GM18909 (cell line): ENCODE measurements at regions not wholly inside any gene's neighbourhood (a gene's known extent, or its start where the extent isn't known, plus 50 kb on each side); places are given as distances from the start of the nearest gene placed in this dataset.
"Not testable (repeated sequence)": the region's sequence is repeated elsewhere in the genome, so short reads cannot be mapped to it uniquely, and the experiment has no call there.

Experiments used
- ATAC-seq: cut with Tn5 transposase; IDR thresholded peaks from one replicate; pipeline ENCODE4 v1.9.1; 2021; ENCODE audit warnings: mild to moderate bottlenecking; ENCODE audit not compliant: unreplicated experiment, poor library complexity

DNA sequence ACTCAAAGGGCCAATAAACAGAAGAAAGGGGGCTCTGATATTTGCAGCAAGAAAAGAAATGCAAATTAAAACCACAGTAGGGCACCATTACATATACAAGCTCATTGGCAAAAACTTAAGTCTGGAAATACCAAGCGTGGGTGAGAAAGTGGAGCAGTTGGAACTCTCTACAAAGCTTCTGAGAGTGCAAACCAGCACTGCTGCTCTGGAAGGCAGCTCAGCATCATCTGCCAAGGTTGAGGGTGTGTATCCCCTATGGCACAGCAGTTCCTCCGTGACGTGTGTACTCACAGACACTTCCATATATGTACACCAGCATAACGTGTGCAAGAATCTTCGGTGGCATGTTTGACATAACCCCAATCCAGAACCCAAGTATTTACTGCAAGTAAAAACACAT, 271.0 kb upstream of the ATP10A start:
- no peak for ATAC-seq

DNA sequence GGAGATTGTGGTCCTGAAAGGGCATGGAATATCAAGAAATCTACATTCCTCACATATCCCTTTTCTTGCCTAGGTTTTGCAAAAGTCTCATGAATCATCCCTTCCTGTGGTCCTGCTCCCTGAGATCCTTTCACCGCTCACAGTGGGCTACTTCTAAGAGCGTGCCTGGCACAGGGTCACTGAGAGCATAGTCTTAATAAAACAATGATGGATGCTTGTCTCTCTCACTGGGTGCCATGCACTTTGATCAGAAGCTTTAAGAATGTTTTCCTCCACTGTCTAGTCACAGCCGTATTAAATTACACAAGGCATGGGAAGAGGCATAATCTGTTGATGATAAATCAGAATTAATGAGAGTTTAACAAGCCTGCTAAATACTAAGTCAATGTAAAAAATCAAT, 269.7 kb upstream of the ATP10A start:
- no peak for ATAC-seq

DNA sequence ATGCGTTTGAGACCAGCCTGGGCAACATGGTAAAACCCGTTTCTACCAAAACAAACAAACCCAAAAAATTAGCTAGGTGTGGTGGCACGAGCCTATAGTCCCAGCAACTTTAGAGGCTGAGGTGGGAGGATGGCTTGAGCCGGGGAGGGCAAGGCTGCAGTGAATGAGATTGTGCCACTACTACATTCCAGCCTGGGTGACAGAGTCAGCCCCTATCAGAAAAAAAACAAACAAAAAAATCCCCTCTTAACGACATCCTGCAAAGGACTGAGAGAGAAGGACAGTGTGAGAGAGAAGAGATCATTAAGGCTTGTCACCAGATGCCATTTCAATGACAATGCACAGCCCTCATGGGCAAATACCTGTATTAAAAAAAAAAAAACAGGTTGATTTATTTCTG, 266.7 kb upstream of the ATP10A start:
- no peak for ATAC-seq

DNA sequence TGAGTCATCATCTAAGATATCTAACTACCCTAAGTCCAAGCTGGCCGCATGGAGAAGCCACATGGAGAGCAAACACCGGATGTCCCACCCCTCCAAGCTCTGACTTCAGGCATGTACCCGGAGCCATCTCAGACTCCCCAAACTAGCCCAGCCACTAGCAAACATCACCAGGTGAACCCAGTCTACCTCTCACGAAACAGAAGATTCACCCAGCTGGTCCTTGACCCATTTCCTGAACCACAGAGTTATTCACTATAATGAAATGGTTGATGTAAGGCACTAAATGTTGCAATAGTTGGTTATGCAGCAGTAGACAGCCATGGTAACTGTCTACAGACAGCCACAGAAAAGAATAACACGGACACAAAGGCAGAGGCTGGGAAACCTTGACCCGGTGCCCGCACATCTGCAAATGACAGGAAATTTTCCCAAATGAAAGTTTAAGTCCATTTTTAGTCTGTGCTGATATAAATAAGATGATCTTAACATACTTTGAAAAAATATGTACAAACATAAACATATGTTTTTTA, 265.5 kb upstream of the ATP10A start:
- no peak for ATAC-seq

DNA sequence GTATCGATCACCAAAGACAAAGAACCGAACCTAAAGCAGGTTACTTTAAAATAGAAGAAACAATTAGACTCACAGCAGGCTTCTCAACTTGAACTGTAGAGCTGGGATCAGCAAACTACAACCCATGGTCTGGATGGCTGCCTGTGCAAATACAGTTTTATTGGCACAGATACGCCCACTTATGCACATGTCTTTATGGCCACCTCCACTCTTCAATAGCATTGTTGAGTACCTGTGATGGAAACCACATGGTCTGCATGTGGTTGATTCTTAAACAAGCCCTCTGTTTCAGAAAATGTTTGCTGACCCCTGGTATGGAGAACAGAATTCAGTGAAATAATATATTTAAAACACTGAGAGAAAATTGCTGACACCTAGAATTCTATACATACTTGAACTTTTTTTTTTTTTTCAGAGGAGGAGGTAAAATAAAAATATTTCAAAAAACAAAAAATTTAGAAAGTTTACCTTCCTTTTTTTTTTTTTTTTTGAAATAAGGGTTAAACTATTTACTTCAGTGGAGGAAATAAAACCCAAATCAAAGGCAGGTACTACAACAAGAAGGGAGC, 263.8 kb upstream of the ATP10A start:
- ATAC-seq = no peak

DNA sequence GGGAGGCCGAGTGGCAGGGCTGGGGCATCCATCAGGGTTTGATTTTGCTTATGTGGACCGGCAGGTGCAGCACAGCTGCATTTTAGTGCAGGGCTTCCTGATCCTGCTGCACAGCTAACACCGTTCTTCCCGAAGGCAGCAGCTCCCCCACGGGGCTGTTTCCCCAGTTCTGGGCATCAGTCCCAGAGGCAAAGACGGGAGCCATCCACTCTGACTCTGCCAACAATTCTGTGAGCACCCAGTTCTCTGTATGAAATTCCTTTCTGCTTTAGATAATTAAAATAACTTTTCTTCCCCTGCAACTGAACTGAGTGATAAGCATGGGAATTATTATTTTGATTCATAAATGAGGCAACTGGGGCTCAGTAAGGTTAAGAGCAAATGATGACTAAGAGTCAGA, 262.9 kb upstream of the ATP10A start:
- no peak for ATAC-seq

DNA sequence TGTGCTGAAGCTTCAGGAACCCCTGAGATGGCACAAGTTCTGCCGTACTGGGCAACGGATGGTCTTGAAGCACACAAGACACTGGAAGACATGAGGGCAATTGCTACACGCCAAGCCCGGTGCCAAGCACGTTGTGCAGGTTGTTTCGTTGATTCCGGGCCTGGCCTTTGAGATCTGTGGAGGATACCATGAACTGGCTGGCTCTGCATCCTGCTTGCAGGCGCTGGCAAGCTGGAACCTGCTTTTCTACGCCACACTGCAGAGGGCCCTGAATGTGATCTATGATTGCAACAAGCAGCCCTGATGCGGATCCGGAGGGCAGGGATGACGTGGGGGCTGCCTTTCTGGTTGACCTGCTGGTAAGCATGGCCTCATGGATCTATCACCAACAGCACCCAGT, 262.5 kb upstream of the ATP10A start:
- no peak for ATAC-seq

DNA sequence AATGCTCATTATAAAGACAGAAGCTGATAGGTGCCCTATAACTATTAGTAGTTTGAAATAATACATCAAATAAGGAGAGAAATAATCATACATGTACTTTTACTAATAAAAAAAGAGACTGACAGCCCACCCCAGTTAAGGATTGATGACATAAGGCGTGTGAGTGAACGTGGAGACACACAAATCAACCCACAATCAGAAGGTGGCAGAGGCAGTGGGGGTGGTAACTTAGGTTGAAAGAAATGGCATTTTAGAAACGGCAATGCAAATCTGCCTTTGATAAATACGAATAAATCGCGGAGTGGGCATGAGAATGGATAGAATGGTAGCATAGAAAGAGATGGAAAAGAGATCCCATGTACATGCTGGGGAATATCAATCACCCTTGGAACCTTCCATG, 256.2 kb upstream of the ATP10A start:
- no peak for ATAC-seq

DNA sequence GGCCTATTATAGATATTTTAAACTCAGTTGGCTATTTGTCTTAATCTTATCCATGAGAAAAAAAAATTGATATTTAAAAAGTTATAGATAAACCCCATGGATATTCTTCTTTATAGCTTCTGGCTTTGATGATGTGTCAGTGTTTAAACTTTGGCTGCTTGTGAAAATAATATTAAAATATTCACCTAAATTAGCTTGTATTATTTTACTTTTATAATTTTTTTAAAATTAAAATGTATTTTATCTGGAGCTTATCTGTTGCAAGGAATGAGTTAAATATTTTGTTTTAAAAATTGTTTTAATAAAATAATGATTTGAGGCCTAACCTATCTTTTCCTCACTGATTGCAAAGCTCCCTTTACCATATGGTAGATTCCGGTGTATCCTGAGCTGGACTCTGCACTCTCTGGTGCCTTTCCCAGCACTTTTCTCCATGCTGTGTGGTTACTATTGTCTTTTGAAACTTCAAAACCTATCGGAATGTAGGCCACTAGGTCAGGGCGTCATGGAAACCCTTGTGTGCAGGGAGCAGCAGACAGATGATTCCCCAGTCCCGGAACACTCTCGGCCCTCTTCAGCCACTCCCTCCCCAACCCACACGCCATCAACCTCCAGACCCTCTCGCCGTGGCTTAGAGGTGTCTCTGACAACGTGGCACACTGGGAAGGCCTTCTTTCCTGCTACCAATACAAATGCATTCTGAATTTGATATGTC, 252.3 kb upstream of the ATP10A start:
- no peak for ATAC-seq

DNA sequence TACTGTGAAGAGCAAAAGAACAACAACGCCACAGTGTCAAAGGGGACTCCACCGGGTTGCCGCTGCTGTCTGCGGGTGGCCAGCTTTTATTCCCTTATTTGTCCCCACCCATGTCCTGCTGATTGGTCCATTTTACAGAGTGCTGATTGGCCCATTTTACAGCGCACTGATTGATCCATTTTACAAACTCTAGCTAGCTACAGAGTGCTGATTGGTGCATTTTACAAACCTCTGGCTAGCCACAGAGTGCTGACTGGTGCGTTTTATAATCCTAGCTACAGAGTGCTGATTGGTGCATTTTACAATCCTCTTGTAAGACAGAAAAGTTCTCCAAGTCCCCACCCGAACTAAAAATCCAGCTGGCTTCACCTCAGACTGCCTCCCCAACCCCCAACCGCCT, 251.0 kb upstream of the ATP10A start:
- not testable (repeated sequence) for ATAC-seq

DNA sequence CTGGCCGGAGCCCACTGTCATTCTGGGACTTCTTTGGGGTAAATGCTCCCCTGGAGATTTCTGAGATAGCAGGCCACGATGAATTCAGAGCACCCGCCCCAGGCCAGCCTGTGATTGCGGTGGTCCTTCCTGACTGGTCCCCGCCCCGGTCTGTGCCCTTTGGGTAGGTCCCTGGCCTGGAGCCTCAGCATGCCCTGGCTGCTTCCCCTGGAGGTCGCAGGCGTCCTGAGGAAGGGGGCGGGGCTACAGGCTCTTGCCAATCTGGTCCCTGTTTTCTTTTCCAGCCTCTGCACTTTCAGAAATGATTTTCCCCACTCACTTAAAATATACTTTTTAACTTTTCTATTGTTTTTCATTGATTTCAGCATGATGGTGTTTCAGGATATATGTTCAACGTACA, 250.2 kb upstream of the ATP10A start:
- ATAC-seq = no peak

DNA sequence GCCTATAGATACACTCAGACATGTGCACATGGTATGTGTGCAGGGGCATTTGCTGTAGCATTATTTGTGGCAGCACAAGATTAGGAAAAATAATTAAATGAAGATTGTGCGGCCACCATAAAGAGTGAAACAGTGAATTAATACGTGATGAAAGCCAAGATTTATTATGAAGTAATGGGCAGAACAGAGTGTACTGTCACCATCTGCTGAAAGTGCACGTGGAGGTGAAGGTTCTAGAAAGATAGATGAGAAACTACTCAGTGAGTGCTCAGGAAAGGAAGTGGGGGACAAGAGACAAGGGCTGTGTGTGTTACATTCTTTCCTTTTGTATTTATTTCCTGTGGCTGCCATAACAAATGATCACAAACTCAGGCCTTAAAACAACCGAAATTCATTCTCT, 246.1 kb upstream of the ATP10A start:
- no peak for ATAC-seq

DNA sequence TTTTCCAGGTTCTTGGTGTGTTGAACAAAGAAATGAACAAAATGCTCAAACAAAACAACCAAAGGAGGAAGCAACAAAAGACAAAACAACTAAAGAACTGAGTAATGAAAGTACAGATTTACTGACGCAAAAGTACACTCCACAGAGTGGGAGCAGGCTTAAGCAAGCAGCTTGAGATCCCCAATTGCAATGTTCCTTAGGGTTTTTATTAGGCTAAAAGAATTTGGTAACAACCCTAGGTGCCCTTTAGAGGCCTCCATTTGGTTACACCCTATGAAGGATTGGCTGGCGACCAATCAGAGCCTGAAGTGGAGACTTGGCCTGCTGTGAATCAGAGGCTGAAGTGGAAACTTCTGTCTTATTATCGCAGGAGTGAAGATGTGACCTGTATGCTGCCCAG, 243.4 kb upstream of the ATP10A start:
- ATAC-seq = no peak

DNA sequence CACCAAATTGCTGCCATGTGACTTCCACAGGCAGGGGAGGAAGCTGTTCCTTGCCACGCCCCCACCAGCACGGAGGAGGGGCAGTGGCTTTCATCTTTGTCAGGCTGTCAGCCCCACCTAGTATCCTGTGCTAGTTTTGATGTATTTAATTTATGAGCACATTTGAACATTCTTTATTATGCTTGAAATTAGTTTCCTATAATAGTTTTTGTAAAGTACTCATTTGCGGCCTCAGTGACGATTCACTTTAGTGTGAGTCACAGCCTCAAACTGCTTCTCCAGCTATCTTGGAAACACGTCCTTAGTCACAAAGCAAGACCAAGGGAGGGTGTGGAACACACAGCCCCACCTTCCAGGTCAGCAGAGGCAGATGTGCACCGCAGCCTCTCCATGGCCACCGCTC, 239.9 kb upstream of the ATP10A start:
- no peak for ATAC-seq

DNA sequence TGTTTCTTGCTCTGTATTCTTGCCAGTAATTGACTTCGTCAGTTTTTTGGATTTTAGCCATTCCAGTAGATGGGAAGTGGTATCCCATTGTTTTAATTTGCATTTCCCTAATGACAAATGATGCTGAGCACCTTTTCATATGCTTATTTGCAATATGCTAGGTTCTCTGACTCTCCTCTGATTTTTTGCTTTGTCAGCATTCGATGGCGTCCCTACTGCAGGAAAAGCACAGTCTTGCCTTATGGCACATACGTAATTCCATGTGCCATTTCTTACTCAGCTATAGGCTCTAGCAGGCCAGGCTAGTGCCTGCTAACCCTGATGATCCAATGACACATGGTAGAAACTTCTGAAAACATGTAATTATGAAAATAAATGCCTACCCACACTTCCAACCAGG, 239.2 kb upstream of the ATP10A start:
- ATAC-seq = no peak

DNA sequence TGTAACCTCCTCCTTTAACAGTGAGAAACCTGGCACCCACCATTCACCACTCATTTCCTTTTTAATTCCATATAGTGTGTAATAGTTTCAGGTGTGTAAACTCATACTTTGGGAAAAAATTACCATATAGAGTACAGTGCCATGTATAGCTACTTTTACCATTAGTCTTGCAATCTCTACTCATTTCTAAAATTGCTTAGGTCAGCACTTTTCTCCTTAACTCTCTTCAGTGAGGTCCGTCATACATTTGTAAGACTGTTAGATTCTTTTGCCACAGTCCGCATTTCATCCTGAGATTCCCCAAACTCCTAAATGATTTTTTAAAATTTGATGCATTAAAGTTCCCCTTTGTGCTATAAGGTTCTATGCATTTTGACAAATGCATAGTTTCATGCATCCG, 238.3 kb upstream of the ATP10A start:
- no peak for ATAC-seq

DNA sequence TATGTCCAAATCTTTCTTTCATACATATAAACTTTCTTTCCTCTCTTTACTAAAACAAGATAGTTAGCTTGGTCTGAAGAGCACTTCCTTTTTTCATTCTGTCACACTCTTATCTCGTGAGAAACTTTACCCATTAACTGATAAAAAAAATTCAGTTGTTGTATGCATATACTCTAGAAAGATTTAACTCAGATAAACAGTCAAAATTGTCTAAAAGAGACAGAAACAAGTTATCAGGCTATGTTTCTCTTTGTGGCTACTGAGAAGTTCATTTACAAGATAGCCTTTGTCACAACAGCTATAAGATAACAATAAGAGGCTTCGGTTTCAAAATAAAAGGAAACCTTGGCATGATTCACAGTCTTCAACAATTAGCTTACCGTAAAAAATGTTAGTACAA, 235.7 kb upstream of the ATP10A start:
- no peak for ATAC-seq

DNA sequence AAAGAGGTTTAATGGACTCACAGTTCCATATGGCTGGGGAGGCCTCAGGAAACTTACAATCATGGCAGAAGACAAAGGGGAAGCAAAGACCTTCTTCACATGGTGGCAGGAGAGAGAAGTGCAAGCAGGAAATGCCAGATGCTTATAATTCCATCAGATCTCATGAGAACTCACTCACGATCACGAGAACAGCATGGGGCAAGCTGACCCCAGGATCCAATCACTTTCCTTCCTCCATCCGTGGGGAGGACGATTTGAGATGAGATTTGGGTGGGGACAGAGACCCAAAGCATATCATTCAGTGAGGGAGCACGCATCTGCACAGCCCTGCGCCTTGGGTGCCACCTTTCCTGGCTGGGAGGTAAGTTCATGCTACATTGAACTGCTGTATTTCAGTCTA, 234.1 kb upstream of the ATP10A start:
- no peak for ATAC-seq

DNA sequence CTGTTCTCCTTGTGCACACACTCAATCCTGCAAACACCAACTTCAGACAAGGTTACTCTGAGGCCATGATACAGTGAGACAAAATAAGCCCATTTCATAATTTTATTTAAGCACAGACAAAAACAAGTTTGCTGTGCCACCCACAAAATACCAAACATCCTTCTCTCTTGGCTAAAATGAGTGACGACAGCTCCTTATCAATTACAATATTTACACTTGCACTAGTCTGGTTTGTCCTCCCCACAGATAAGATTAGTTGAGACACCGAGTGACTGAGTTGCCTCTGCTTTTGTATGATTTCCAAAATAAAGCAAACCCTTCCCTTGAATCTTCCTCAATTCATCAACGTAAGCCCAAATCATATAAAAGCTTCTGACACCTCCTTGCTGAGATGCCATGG, 233.5 kb upstream of the ATP10A start:
- no peak for ATAC-seq

DNA sequence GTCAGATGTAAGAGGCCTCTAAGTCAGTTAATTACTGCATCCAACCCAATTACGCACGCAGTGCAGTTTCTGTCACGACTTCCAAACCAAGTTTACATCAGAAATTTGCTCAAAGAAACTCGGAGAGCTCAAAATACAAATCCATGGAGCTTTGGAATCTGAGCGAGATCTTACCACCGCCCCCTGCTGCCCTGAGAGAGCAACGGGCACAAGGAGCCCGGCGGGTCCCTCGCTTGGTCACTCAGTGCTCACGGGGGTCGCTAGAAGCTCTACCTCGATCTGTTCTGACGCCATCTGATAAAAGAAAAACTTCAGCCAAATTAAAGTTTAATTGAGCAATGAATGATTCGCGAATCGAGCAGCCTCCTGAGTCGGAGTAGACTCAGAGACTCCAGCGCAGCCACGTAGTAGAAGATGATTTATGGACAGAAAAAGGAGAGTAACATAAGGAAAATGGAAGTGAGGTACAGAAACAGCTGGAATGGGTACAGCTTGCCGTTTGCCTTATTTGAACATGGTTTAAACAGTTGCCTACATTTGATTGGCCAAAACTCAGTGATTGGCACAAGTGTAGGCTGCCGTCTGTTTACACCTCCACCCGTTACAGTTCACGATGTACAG, 232.7 kb upstream of the ATP10A start:
- ATAC-seq = no peak

DNA sequence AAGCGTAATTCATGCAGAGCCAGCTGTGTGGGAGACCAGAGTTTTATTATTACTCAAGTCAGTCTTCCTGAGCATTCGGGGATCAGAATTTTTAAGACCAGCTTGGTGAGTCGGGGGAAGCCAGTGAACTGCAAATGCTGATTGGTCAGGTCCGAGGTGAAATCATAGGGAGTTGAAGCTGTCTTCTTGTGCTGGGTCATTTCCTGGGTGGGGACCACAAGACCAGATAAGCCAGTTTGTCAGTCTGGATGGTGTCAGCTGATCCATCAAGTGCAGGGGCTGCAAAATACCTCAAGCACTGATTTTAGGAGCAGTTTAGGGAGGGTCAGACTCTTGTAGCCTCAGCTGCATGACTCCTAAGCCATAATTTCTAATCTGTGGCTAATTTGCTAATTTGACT, 228.1 kb upstream of the ATP10A start:
- ATAC-seq = no peak

DNA sequence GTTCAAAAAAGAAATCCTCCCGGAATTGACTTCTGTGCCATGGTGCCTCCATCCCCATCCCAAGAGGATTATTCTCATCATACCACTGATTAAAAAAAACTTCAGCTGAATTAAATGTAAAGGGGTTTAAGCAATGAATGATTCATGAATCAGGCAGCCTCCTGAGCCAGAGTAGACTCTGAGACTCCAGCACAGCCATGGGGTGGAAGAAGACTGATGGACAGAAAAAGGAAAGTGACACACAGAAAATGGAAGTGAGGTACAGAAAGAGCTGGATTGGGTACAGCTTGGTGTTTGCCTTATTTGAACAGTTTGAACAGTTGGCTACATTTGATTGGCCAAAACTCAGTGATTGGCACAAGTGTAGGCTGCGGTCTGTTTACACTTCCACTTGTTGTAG, 224.8 kb upstream of the ATP10A start:
- ATAC-seq = no peak
